ENCODE measurements at regions not wholly inside any gene's neighbourhood (a gene's known extent, or its start where the extent isn't known, plus 50 kb on each side); places are given as distances from the start of the nearest gene placed in this dataset.

DNA sequence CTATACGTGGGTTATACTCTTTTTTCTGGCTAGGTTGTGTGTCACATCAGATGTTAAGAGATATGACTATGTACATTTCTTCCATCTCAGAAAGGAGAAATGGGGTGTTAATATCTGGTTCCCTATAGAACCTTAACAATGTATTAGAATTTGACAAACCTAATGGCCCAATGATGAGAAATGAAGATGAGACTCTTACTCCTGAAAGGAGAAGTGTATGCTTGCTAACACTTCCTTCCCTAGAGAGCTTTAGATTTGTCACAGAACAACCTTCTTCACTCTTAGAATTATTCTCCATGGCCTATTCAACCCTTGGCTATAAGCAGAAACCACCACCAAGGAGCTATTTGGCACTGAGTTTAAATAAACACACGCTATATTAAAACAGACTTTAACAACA lies 839.6 kb downstream of the GALC start:
- TF ChIP-seq, protein P1, sequence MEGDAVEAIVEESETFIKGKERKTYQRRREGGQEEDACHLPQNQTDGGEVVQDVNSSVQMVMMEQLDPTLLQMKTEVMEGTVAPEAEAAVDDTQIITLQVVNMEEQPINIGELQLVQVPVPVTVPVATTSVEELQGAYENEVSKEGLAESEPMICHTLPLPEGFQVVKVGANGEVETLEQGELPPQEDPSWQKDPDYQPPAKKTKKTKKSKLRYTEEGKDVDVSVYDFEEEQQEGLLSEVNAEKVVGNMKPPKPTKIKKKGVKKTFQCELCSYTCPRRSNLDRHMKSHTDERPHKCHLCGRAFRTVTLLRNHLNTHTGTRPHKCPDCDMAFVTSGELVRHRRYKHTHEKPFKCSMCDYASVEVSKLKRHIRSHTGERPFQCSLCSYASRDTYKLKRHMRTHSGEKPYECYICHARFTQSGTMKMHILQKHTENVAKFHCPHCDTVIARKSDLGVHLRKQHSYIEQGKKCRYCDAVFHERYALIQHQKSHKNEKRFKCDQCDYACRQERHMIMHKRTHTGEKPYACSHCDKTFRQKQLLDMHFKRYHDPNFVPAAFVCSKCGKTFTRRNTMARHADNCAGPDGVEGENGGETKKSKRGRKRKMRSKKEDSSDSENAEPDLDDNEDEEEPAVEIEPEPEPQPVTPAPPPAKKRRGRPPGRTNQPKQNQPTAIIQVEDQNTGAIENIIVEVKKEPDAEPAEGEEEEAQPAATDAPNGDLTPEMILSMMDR (IDR thresholded peaks at IDR 0.05; ENCODE audit: low read depth, low read length, missing input control) = no peak
- TF ChIP-seq, protein P2, sequence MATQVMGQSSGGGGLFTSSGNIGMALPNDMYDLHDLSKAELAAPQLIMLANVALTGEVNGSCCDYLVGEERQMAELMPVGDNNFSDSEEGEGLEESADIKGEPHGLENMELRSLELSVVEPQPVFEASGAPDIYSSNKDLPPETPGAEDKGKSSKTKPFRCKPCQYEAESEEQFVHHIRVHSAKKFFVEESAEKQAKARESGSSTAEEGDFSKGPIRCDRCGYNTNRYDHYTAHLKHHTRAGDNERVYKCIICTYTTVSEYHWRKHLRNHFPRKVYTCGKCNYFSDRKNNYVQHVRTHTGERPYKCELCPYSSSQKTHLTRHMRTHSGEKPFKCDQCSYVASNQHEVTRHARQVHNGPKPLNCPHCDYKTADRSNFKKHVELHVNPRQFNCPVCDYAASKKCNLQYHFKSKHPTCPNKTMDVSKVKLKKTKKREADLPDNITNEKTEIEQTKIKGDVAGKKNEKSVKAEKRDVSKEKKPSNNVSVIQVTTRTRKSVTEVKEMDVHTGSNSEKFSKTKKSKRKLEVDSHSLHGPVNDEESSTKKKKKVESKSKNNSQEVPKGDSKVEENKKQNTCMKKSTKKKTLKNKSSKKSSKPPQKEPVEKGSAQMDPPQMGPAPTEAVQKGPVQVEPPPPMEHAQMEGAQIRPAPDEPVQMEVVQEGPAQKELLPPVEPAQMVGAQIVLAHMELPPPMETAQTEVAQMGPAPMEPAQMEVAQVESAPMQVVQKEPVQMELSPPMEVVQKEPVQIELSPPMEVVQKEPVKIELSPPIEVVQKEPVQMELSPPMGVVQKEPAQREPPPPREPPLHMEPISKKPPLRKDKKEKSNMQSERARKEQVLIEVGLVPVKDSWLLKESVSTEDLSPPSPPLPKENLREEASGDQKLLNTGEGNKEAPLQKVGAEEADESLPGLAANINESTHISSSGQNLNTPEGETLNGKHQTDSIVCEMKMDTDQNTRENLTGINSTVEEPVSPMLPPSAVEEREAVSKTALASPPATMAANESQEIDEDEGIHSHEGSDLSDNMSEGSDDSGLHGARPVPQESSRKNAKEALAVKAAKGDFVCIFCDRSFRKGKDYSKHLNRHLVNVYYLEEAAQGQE (IDR thresholded peaks at IDR 0.05) = no peak
- TF ChIP-seq, protein P3, sequence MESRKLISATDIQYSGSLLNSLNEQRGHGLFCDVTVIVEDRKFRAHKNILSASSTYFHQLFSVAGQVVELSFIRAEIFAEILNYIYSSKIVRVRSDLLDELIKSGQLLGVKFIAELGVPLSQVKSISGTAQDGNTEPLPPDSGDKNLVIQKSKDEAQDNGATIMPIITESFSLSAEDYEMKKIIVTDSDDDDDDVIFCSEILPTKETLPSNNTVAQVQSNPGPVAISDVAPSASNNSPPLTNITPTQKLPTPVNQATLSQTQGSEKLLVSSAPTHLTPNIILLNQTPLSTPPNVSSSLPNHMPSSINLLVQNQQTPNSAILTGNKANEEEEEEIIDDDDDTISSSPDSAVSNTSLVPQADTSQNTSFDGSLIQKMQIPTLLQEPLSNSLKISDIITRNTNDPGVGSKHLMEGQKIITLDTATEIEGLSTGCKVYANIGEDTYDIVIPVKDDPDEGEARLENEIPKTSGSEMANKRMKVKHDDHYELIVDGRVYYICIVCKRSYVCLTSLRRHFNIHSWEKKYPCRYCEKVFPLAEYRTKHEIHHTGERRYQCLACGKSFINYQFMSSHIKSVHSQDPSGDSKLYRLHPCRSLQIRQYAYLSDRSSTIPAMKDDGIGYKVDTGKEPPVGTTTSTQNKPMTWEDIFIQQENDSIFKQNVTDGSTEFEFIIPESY (IDR thresholded peaks at IDR 0.05) = no peak
- TF ChIP-seq GABPA (IDR thresholded peaks at IDR 0.05 in 1 of 2, conservative IDR thresholded peaks at IDR 0.05 in 1 of 2) (no peak), NR2F2 (IDR thresholded peaks at IDR 0.05) (no peak), HNF4G (IDR thresholded peaks at IDR 0.05) (no peak)
- TF ChIP-seq, protein P4, sequence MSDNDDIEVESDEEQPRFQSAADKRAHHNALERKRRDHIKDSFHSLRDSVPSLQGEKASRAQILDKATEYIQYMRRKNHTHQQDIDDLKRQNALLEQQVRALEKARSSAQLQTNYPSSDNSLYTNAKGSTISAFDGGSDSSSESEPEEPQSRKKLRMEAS (IDR thresholded peaks at IDR 0.05) = no peak
